Activated CD4-positive, alpha-beta memory T cell treated with anti-CD3 and anti-CD28 coated beads, Interleukin-2, amount 10 ng/mL, durations not matched to agents 7 days and 5 days (primary cell): ENCODE measurements at regions not wholly inside any gene's neighbourhood (a gene's known extent, or its start where the extent isn't known, plus 50 kb on each side); places are given as distances from the start of the nearest gene placed in this dataset.

Experiments
- CTCF ChIA-PET: fragments of 350-600 bp; sonication (Branson Sonifier 250); formaldehyde crosslinking; loops from one replicate; lab custom pipeline; 2021; ENCODE audit warnings: antibody characterized with exemption, inconsistent platforms; lab: Charles Lee
- POLR2A ChIA-PET: fragments of 350-600 bp; sonication (Branson Sonifier 250); formaldehyde crosslinking; loops from one replicate; lab custom pipeline; 2021; ENCODE audit warnings: antibody characterized with exemption; lab: Charles Lee
- DNase-seq: peaks from one replicate; pipeline ENCODE4 v3.0.0-alpha.2; 2020
- H3K27ac Mint-ChIP-seq: one replicate; pipeline ENCODE4 v1.8.0; 2021; ENCODE audit warnings: mild to moderate bottlenecking, mixed read lengths
- H3K27me3 Mint-ChIP-seq: one replicate; pipeline ENCODE4 v1.8.0; 2021; ENCODE audit warnings: mixed read lengths
- H3K36me3 Mint-ChIP-seq: one replicate; pipeline ENCODE4 v1.8.0; 2021; ENCODE audit warnings: low read depth, mixed read lengths
- H3K4me1 Mint-ChIP-seq: one replicate; pipeline ENCODE4 v1.8.0; 2021; ENCODE audit warnings: mixed read lengths
- H3K4me3 Mint-ChIP-seq: one replicate; pipeline ENCODE4 v1.8.0; 2021; ENCODE audit warnings: mild to moderate bottlenecking, mixed read lengths
- H3K9me3 Mint-ChIP-seq: one replicate; pipeline ENCODE4 v1.8.0; 2021; ENCODE audit warnings: mixed read lengths

DNA sequence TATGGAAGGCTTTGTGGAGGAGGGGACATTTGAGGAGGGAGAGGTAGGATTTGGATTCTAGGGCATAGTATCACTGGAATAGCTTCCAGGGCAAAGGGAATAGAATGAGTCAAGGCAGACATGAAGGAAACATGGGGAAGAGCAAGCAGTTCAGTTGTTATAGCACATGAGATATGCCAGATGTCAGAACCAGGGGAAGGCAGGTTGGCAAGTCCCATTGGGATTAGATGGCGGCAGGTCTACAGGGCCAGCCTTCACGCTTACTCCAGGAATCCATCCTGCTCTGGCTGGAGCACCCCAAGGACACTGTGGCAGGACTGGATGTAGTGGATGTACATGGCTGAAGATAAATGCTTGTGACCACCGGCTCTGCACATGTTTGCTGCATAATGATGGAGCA is 120.4 kb upstream of the ST8SIA2 start:
- Mint-ChIP-seq H3K27ac (no peak overlapping the region), H3K4me1 (no peaks in the 10 kb centered on the region), H3K4me3 (no peak overlapping the region), H3K9me3 (no peaks in the 10 kb centered on the region), H3K36me3 (no peaks in the 10 kb centered on the region), H3K27me3 (peaks cover 20% of the 10 kb centered on the region)
- CTCF ChIA-PET, result no interaction called here
- DNase-seq, result no peak
- POLR2A ChIA-PET, result no interaction called here

DNA sequence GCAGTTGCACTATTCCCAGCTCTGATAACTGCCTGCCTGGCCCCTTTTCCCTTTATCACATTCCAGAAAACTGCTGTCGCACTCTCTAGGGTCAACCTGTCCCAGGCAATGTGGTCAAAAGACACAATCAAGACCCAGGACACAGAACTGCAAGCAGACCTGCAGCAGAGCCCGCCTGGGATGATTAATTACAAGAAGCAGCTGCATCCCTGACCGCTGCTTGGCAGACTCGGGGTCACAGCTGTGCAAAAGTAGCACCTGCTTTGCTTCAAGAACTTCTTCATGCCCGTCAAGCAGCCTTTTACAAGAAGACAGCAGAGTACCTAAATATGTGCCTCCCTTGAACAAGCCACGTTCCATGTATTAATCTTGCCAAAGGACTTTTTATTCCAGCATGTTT is 120.0 kb upstream of the ST8SIA2 start:
- Mint-ChIP-seq H3K27ac (no peak overlapping the region), H3K4me1 (no peaks in the 10 kb centered on the region), H3K36me3 (no peaks in the 10 kb centered on the region), H3K27me3 (peaks cover 20% of the 10 kb centered on the region), H3K4me3 (no peak overlapping the region), H3K9me3 (no peaks in the 10 kb centered on the region)
- POLR2A ChIA-PET, result no interaction called here
- DNase-seq, result no peak
- CTCF ChIA-PET, result no interaction called here

DNA sequence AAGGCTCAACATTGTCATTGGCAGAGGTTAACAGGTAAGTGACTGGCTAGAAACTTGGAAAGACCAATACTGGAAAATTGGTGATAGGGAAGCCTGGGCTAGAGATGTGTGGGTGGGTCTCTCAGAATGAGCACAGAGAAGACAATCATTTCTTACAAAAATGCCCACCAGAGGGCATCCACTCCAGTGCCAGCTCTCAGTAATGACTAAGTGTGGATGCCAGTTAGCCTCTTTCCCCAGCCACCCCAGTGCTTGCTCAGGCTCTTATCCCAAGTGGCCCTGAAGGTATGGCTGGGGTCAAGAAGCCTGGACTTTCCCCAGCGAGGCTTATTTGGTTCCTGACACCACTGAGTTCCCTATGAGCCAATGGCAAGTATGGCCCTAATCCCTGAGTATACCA is 115.9 kb upstream of the ST8SIA2 start:
- no peaks in the 10 kb centered on the region for H3K9me3 Mint-ChIP-seq
- H3K27ac Mint-ChIP-seq, result no peak overlapping the region
- no peaks in the 10 kb centered on the region for H3K4me1 Mint-ChIP-seq
- peaks cover 16% of the 10 kb centered on the region for H3K27me3 Mint-ChIP-seq
- ChIA-PET CTCF (no interaction called here), POLR2A (no interaction called here)
- H3K36me3 Mint-ChIP-seq, result no peaks in the 10 kb centered on the region
- no peak overlapping the region for H3K4me3 Mint-ChIP-seq
- no peak for DNase-seq

DNA sequence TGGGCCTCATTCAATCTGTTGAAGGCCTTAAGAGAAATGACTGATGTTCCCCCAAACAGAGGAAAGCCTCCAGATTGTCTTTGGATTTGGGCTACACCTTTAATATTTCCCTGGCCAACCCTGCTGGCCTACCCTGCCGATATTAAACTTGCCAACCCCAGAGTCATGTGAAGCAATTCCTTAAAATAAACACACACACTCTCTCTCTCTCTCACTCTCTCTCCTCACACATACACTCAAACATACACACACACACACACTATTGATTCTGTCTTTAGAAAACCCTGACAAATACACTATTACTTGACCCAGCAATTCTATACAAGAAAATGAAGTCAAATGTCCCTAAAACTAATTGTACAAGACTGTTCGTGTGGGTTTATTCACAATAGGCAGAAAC is 109.9 kb upstream of the ST8SIA2 start:
- ChIA-PET CTCF (no interaction called here), POLR2A (no interaction called here)
- Mint-ChIP-seq H3K27me3 (peaks cover 8% of the 10 kb centered on the region), H3K4me3 (no peak overlapping the region), H3K9me3 (no peaks in the 10 kb centered on the region), H3K4me1 (peaks cover 4% of the 10 kb centered on the region), H3K36me3 (no peaks in the 10 kb centered on the region), H3K27ac (no peak overlapping the region)
- DNase-seq, result no peak

DNA sequence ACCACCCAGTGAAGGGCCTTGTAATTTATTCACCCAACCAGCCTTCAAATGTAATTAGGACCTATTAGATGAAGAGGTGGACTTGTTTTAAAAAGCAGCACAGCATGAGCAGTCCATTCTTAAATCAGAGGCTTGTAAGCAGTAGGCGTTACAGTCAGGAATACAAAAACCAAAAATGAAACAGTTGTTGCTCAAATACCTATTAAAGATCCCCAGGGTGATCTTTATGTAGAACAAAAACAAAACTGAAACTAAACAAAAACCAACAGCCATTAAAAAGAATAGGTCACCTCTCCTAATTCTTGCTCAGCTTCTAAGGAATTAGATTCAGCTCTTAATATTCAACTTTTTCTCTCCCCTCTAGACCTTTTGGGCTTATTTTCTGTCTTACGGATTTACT is 104.9 kb upstream of the ST8SIA2 start:
- Mint-ChIP-seq H3K27ac (no peak overlapping the region), H3K4me3 (no peak overlapping the region), H3K4me1 (peaks cover 6% of the 10 kb centered on the region), H3K36me3 (no peaks in the 10 kb centered on the region), H3K27me3 (peaks cover 15% of the 10 kb centered on the region), H3K9me3 (no peaks in the 10 kb centered on the region)
- no peak for DNase-seq
- POLR2A ChIA-PET, result no interaction called here
- CTCF ChIA-PET, result no interaction called here

DNA sequence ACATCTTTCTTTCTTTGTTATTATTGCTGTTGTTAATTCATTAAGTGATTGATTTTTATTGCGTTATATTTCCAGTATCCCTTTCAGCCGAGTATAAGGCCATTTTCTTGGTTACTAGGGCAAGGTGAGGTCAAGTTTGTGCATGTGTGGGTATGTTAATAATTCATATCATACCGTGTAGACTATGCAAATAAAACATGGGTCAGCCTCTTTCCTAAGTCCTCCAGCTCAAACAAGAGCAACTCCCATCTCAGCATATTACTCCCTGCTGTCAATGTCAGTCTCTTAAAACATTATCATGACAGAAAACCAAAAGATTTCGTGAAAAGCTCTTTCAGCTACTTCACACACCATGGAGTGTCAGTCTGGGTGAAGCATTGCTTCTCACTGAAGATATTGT is 103.9 kb upstream of the ST8SIA2 start:
- ChIA-PET POLR2A (no interaction called here), CTCF (no interaction called here)
- H3K4me1 Mint-ChIP-seq, result peaks cover 7% of the 10 kb centered on the region
- no peak overlapping the region for H3K4me3 Mint-ChIP-seq
- no peak overlapping the region for H3K27ac Mint-ChIP-seq
- H3K36me3 Mint-ChIP-seq, result no peaks in the 10 kb centered on the region
- peaks cover 14% of the 10 kb centered on the region for H3K27me3 Mint-ChIP-seq
- no peak for DNase-seq
- no peaks in the 10 kb centered on the region for H3K9me3 Mint-ChIP-seq

DNA sequence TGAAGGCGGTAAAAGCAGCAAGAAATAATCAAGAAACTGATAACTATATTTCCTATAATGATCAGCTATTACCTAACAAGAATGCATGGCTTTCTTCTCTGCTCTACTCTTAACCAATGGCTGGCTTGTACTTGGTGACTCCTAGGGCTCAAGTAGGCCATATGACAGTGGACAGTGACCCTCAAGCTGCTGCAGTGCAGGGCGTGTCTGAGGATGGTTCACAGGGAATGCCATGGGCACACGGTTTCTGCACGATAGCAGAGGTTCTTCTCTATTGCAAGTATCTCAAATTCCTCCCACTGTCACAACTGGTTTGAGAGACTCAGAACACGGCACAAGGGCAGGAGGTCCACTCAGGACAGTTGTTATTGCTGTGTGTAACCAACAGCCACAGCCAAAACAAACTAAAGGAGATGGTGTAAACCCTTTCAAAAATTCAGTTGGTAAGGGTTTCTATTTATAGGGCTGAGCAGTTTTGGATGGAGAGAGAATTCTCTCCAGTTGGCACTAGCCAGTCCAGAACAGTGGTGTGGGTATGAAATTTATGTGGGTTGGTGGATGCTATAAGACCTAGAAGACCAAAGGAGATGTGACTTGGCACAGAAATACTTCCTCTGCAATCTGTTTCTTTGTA is 103.2 kb upstream of the ST8SIA2 start:
- no peak for DNase-seq
- POLR2A ChIA-PET, result no interaction called here
- H3K27me3 Mint-ChIP-seq, result peaks cover 14% of the 10 kb centered on the region
- H3K4me1 Mint-ChIP-seq, result peaks cover 9% of the 10 kb centered on the region
- no peaks in the 10 kb centered on the region for H3K9me3 Mint-ChIP-seq
- CTCF ChIA-PET, result no interaction called here
- no peak overlapping the region for H3K4me3 Mint-ChIP-seq
- H3K36me3 Mint-ChIP-seq, result no peaks in the 10 kb centered on the region
- no peak overlapping the region for H3K27ac Mint-ChIP-seq

DNA sequence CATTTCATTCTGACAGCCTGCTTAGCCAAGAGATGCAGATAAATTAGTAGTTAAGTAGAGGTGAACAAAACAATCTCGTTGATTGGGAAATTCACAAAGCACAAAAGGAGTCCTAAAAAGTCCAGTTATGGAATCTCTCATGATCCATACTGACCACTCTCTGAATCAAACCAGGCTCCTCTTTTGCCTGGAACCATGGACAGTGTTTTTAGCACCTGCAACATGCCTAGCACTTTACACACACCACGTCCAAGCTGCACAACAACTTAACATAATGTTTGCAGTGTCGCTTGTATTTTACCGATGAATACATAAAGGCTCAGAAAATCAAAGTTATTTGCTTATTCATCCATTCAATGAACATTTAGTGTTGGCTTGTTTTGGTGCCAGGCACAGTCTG is 101.8 kb upstream of the ST8SIA2 start:
- Mint-ChIP-seq H3K36me3 (no peaks in the 10 kb centered on the region), H3K4me3 (no peak overlapping the region), H3K27me3 (peaks cover 14% of the 10 kb centered on the region), H3K4me1 (peaks cover 9% of the 10 kb centered on the region), H3K27ac (no peak overlapping the region), H3K9me3 (no peaks in the 10 kb centered on the region)
- ChIA-PET POLR2A (no interaction called here), CTCF (no interaction called here)
- DNase-seq, result no peak

DNA sequence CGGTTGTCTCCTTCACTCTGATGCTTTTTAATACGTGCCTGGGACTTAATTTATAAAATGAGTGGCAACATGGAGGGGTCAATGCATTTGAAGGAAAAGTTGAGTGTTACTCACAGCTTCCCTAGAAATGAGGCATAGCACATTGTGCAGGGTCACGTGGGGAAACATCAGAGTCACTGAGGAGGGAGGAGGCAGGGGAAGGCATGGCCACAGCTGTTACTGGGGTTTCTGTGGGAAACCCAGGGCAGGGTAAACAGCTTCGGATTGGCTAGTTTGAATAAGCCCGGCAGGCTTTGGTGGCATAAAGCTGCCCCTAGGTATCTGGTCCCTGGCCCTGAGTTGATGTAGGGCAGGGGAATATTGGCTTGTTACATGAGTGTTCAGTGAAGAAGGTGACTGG is 98.9 kb upstream of the ST8SIA2 start:
- Mint-ChIP-seq H3K4me1 (peaks cover 3% of the 10 kb centered on the region), H3K9me3 (peaks cover 2% of the 10 kb centered on the region), H3K27ac (no peak overlapping the region), H3K36me3 (no peaks in the 10 kb centered on the region), H3K4me3 (no peak overlapping the region), H3K27me3 (peaks cover 14% of the 10 kb centered on the region)
- no peak for DNase-seq
- ChIA-PET CTCF (no interaction called here), POLR2A (no interaction called here)

DNA sequence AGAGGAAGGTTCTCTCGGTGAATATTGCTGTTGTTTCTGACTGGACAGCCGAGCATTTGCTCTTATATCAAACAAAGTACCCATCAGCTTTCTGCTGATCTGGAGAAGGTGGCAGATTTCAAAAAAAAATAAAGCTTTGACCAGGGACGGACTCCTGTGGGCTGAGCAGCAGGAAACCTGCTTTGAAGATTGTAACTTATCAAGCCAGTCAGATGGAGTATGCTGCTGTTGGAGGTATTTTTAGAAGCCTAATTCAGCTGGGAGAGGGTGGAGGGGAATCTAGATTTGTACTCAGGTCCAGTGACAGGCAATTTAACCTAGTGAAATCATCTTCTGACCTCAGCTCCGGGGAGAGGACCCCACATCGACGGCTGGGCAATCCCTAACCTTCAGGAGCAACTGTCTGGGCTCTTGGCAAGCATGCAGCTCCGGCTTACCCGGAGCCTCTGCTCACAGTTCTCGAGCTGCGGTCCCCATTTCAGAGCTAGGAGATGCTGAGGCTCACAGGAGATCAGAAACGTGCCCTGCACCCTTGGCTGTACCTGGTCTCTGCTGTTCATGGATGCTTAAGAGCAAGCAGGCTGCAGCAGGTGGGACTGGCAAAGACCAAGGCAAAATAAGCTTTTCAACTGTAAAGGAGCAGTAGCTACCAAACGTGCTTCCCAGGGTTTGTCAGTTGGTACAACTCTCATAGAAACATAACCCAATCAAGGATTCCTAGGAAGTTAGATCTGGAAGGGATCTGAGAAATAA is 89.3 kb upstream of the ST8SIA2 start:
- H3K9me3 Mint-ChIP-seq, result no peaks in the 10 kb centered on the region
- no peak for DNase-seq
- ChIA-PET CTCF (no interaction called here), POLR2A (no interaction called here)
- H3K27me3 Mint-ChIP-seq, result peaks cover 21% of the 10 kb centered on the region
- H3K36me3 Mint-ChIP-seq, result no peaks in the 10 kb centered on the region
- no peak overlapping the region for H3K4me3 Mint-ChIP-seq
- H3K4me1 Mint-ChIP-seq, result no peaks in the 10 kb centered on the region
- no peak overlapping the region for H3K27ac Mint-ChIP-seq

DNA sequence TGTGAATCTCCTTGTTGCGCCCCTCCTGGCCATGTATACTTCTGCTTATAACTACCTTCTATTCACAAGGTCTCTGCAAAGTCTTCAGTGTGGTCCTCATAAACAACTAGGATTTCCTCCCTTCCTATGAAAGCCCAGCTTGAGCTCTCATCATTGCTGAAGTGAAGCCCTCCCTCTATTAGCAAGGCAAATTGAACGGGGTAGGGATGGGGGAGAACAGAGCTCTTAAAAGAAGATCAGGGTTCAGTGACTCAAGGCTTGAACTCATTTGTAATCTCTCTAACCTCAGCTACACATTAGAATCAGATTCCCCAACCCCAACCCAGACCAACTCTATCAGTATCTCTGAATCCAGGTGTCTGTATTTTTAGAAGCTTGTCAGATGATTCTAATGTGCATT is 88.3 kb upstream of the ST8SIA2 start:
- H3K4me3 Mint-ChIP-seq, result no peak overlapping the region
- no peak overlapping the region for H3K27ac Mint-ChIP-seq
- no peaks in the 10 kb centered on the region for H3K36me3 Mint-ChIP-seq
- ChIA-PET POLR2A (no interaction called here), CTCF (interaction anchor here (0.6 kb wide), 1 partner anchor 1425 kb away, joined by 3 read pairs; no protein-coding TSS in a partner anchor)
- no peaks in the 10 kb centered on the region for H3K9me3 Mint-ChIP-seq
- H3K27me3 Mint-ChIP-seq, result peaks cover 21% of the 10 kb centered on the region
- DNase-seq, result no peak
- H3K4me1 Mint-ChIP-seq, result no peaks in the 10 kb centered on the region

DNA sequence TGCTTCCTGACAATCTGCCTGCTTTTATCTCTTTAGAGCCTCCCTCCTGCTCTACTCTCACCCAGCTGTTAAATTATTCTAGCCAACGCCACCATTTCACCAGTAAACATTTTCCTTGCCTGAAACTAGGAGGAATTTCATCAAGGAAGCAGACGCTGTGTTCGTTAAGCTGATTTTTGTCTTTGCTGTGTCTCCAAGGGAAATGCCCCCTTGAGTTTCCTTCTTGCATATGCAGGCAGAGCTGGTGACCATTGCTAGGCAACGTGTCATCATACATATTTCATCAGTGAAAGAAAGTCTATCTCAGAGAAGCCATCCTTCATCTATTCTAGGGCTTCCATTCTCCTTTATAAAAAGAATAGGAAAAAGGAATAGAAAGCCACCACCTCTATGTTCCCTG is 87.0 kb upstream of the ST8SIA2 start:
- ChIA-PET CTCF (no interaction called here), POLR2A (no interaction called here)
- Mint-ChIP-seq H3K9me3 (no peaks in the 10 kb centered on the region), H3K27me3 (peaks cover 21% of the 10 kb centered on the region), H3K27ac (no peak overlapping the region), H3K36me3 (no peaks in the 10 kb centered on the region), H3K4me1 (no peaks in the 10 kb centered on the region), H3K4me3 (no peak overlapping the region)
- no peak for DNase-seq

DNA sequence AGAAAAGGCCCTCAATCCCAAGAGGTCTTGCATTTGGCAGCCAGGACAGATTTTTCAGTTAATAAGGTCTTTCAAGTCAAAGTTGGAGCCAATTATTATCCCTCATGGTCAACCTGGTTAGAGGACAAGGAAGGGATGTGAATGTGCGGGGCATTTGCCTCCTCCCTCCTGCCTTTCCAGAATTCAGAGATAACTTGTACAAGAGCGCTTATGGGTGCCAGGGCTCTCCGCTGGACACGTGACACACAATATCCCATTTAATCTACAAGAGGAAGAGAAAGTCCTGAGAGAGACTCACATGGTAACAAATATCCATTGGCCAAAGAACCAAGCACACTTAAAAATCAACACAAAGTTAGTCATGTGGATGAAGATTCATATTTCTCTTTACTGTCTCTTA is 78.5 kb upstream of the ST8SIA2 start:
- ChIA-PET CTCF (no interaction called here), POLR2A (no interaction called here)
- DNase-seq, result no peak
- Mint-ChIP-seq H3K9me3 (no peaks in the 10 kb centered on the region), H3K27me3 (peaks cover 3% of the 10 kb centered on the region), H3K36me3 (no peaks in the 10 kb centered on the region), H3K4me1 (no peaks in the 10 kb centered on the region), H3K27ac (no peak overlapping the region), H3K4me3 (no peak overlapping the region)

DNA sequence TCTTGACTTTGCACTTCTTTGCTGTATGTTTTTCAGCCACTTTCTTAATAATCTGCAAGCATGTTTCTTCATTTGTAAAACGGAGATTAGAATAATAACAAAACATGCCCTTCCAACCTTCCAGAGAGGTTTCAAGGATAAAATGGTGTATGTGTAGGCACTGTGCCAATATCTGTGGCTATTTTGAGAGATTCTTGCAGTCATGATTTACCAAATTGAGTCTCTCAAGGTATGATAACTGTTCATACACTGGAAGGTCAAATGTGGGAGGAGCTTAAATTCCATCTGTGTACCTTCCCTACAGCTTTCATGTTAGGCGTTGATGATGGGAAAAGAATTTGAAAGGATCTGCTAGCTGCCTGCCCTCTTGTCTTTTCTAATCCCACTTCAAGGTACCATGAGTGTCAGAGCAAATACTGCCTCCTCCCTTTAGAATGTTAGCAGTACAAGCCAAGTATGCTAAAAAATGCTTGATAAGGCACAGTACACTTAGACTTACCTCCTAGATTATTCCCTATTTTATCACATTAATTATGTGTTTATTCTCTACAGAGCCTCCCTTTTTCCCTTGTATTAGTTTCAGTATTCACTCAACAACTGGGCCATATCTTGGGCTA is 78.0 kb upstream of the ST8SIA2 start:
- DNase-seq, result no peak
- H3K4me1 Mint-ChIP-seq, result no peaks in the 10 kb centered on the region
- peaks cover 3% of the 10 kb centered on the region for H3K27me3 Mint-ChIP-seq
- H3K9me3 Mint-ChIP-seq, result no peaks in the 10 kb centered on the region
- no peak overlapping the region for H3K27ac Mint-ChIP-seq
- ChIA-PET CTCF (no interaction called here), POLR2A (no interaction called here)
- no peak overlapping the region for H3K4me3 Mint-ChIP-seq
- H3K36me3 Mint-ChIP-seq, result no peaks in the 10 kb centered on the region
